Activated T-helper 2 cell treated with anti-CD3 and anti-CD28 coated beads, Interferon-gamma antibody, Interleukin-2, Interleukin-4, amounts not matched to agents 10 μg/mL and 5 μg/mL and 100 μg/mL, durations not matched to agents 14 hours and 24 hours and 36 hours (primary cell): ENCODE measurements at regions not wholly inside any gene's neighbourhood (a gene's known extent, or its start where the extent isn't known, plus 50 kb on each side); places are given as distances from the start of the nearest gene placed in this dataset.

ENCODE experiments used
- DNase-seq: peaks from one replicate; pipeline ENCODE4 v3.0.0; 2021; ENCODE audit warnings: low spot score
- H3K27ac Mint-ChIP-seq: one replicate; pipeline ENCODE4 v1.8.0; 2021; ENCODE audit warnings: mixed read lengths
- H3K27me3 Mint-ChIP-seq: one replicate; pipeline ENCODE4 v1.8.0; 2021; ENCODE audit warnings: low read depth, mixed read lengths
- H3K36me3 Mint-ChIP-seq: one replicate; pipeline ENCODE4 v1.8.0; 2021; ENCODE audit warnings: low read depth, mixed read lengths
- H3K4me1 Mint-ChIP-seq: one replicate; pipeline ENCODE4 v1.8.0; 2021; ENCODE audit warnings: low read depth, mixed read lengths
- H3K4me3 Mint-ChIP-seq: one replicate; pipeline ENCODE4 v1.8.0; 2021; ENCODE audit warnings: low read depth, mild to moderate bottlenecking, moderate library complexity, mixed read lengths
- H3K9me3 Mint-ChIP-seq: one replicate; pipeline ENCODE4 v1.8.0; 2021; ENCODE audit warnings: mixed read lengths
- intact Hi-C: fragments of 100-400 bp; cut with micrococcal nuclease; formaldehyde crosslinking; loops from one replicate; pipeline ENCODE4 v1.15.1; 2023

DNA sequence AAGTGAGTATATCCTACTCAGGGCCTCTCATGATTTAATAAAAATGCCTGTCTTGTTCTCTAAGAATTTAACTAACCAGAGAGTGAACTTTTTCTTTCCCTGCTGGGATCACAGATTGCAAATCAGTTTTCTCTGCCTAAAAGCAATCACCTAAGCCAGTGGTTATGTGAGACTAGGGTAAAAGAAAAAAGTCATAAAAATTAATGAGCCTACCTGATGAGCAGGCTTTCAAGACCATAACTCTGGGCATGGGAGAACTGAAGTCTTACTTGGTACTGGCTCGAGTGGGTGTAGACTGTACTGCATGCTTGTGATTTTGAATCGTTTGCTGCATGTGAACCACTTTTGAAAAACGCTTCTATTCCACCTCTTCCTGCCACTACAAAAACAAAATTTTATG, 1677.0 kb upstream of the LRRTM1 start:
- no peak for DNase-seq
- H3K27ac Mint-ChIP-seq = no peak overlapping the region
- H3K27me3 Mint-ChIP-seq = no peaks in the 10 kb centered on the region
- no peak overlapping the region for H3K4me3 Mint-ChIP-seq
- peaks cover 31% of the 10 kb centered on the region for H3K9me3 Mint-ChIP-seq
- no peaks in the 10 kb centered on the region for H3K36me3 Mint-ChIP-seq
- H3K4me1 Mint-ChIP-seq = no peaks in the 10 kb centered on the region
- intact Hi-C loops = no loop called here

- Mint-ChIP-seq H3K4me1 (no peaks in the 10 kb centered on the region), H3K27me3 (no peaks in the 10 kb centered on the region), H3K9me3 (peaks cover 26% of the 10 kb centered on the region), H3K4me3 (no peak overlapping the region), H3K27ac (no peak overlapping the region), H3K36me3 (no peaks in the 10 kb centered on the region)
- DNase-seq = no peak
- intact Hi-C loops = no loop called here
Observed at GRCh38 chr2:81979086-81979485, 1674.5 kb upstream of the LRRTM1 start.

GRCh38 chr2:81976998-81977397, 1672.4 kb upstream of the LRRTM1 start:
- intact Hi-C loops = no loop called here
- Mint-ChIP-seq H3K27ac (no peak overlapping the region), H3K4me1 (no peaks in the 10 kb centered on the region), H3K27me3 (no peaks in the 10 kb centered on the region), H3K36me3 (no peaks in the 10 kb centered on the region), H3K9me3 (peaks cover 29% of the 10 kb centered on the region), H3K4me3 (no peak overlapping the region)
- DNase-seq = no peak

- H3K4me1 Mint-ChIP-seq = no peaks in the 10 kb centered on the region
Observed at GRCh38 chr2:81974216-81974615, 1669.7 kb upstream of the LRRTM1 start.

GRCh38 chr2:81942876-81943275, 1638.3 kb upstream of the LRRTM1 start:
- H3K27me3 Mint-ChIP-seq = no peaks in the 10 kb centered on the region
- no peaks in the 10 kb centered on the region for H3K36me3 Mint-ChIP-seq
- no peak overlapping the region for H3K4me3 Mint-ChIP-seq
- no peak overlapping the region for H3K27ac Mint-ChIP-seq
- no peak for DNase-seq
- intact Hi-C loops = no loop called here
- no peaks in the 10 kb centered on the region for H3K4me1 Mint-ChIP-seq
- peaks cover 47% of the 10 kb centered on the region for H3K9me3 Mint-ChIP-seq

More at GRCh38 chr2:81974216-81974615, 1669.7 kb upstream of the LRRTM1 start:
- DNase-seq = no peak
- intact Hi-C loops = no loop called here
- Mint-ChIP-seq H3K4me3 (no peak overlapping the region), H3K27me3 (no peaks in the 10 kb centered on the region), H3K9me3 (peaks cover 22% of the 10 kb centered on the region), H3K27ac (no peak overlapping the region), H3K36me3 (no peaks in the 10 kb centered on the region)

GRCh38 chr2:81942136-81942680, 1637.7 kb upstream of the LRRTM1 start:
- Mint-ChIP-seq H3K4me1 (no peaks in the 10 kb centered on the region), H3K36me3 (no peaks in the 10 kb centered on the region), H3K27ac (no peak overlapping the region), H3K9me3 (peaks cover 43% of the 10 kb centered on the region), H3K27me3 (no peaks in the 10 kb centered on the region), H3K4me3 (no peak overlapping the region)
- DNase-seq = no peak
- intact Hi-C loops = no loop called here

DNA sequence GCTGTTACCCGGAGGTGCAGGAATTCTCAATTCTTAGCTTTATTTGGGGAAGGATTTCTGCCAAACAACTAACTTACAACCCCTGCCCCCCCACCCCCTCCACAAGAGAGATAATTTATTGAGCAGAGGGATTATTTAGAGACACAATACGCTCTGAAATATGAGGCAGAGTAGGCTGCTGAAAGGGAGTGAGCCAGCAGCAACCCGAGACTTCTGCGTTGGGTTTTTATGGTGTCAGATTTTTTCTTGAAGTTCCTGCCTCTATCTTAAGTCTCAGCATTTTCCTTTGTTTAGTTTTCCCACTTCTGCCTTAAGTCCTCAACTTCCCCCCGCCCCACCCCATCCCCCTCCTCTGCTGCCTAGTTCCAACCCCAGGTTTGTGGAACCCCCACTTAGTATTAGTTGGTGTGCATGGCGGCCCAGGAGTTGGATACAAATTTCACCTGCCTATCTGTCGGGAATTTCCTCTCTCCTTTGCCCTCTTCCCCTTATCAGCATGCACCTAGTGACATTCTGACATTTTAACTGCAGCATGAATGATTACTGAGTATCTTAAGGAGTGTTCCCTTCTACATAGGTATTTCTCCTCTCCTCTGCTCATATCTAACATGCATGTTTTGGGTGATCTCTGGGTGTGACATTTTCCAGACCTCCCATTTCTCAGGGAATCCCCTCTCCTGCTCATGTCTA, 1635.9 kb upstream of the LRRTM1 start:
- Mint-ChIP-seq H3K27me3 (no peaks in the 10 kb centered on the region), H3K4me3 (no peak overlapping the region), H3K9me3 (peaks cover 33% of the 10 kb centered on the region), H3K4me1 (no peaks in the 10 kb centered on the region), H3K27ac (no peak overlapping the region), H3K36me3 (no peaks in the 10 kb centered on the region)
- DNase-seq = no peak
- intact Hi-C loops = no loop called here

GRCh38 chr2:81937944-81938343, 1633.4 kb upstream of the LRRTM1 start:
- Mint-ChIP-seq H3K4me1 (no peaks in the 10 kb centered on the region), H3K27ac (no peak overlapping the region), H3K9me3 (peaks cover 25% of the 10 kb centered on the region), H3K4me3 (no peak overlapping the region), H3K36me3 (no peaks in the 10 kb centered on the region), H3K27me3 (no peaks in the 10 kb centered on the region)
- intact Hi-C loops = no loop called here
- no peak for DNase-seq

DNA sequence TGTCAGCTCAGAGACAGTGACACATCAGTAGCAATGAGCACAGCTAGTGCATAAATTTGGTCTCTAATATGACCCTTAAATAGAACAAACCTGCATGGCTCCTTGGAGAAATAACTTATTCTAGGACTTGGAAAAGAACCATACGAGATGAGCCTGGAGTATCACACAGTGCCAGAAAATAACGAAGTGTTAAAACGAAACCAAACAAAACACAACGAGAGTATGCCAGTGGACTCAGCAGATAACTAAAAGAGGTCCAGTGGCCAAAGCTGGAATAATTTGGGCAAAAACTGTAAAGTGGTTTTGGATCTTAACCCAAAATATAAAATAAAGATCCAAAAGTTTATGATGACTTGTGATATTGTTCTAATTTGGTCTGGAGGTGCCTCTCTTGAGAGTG, 1599.0 kb upstream of the LRRTM1 start:
- Mint-ChIP-seq H3K4me1 (no peaks in the 10 kb centered on the region), H3K4me3 (no peak overlapping the region), H3K36me3 (no peaks in the 10 kb centered on the region), H3K27me3 (no peaks in the 10 kb centered on the region), H3K9me3 (peaks cover 38% of the 10 kb centered on the region), H3K27ac (no peak overlapping the region)
- intact Hi-C loops = no loop called here
- no peak for DNase-seq

GRCh38 chr2:81901017-81901416, 1596.5 kb upstream of the LRRTM1 start:
- intact Hi-C loops = no loop called here
- no peak for DNase-seq
- H3K4me1 Mint-ChIP-seq = no peaks in the 10 kb centered on the region
- no peaks in the 10 kb centered on the region for H3K36me3 Mint-ChIP-seq
- peaks cover 41% of the 10 kb centered on the region for H3K9me3 Mint-ChIP-seq
- H3K27ac Mint-ChIP-seq = no peak overlapping the region
- H3K27me3 Mint-ChIP-seq = no peaks in the 10 kb centered on the region
- no peak overlapping the region for H3K4me3 Mint-ChIP-seq

GRCh38 chr2:81895620-81896250, 1591.2 kb upstream of the LRRTM1 start:
- H3K36me3 Mint-ChIP-seq = no peaks in the 10 kb centered on the region
- intact Hi-C loops = no loop called here
- H3K4me1 Mint-ChIP-seq = no peaks in the 10 kb centered on the region
- no peaks in the 10 kb centered on the region for H3K27me3 Mint-ChIP-seq
- no peak overlapping the region for H3K27ac Mint-ChIP-seq
- peaks cover 26% of the 10 kb centered on the region for H3K9me3 Mint-ChIP-seq
- no peak for DNase-seq
- no peak overlapping the region for H3K4me3 Mint-ChIP-seq

DNA sequence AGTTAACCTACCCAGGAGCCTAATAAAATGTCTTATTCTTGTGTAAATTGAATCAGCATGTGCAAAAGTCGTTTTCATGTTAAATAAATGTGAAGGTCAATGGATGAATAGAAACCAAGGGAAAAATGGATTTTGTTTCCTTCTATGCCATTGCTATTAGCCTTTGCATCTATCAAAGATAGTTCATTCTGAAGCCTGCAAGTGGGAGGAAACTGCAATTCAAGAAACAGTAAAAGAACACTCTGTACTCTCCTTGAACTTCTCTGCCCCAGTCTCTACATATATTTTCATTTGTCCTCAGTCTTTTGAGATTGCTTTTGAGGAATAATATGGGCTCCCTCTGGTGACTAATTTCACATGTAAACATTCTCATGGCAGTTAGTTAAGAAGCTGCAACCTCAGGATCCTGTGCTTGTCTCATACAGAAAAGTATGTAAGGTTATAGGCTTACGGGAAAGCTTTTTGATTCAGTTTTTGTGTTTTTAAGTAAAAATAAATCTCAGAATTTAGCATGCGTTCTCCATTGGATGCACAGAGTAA, 1590.0 kb upstream of the LRRTM1 start:
- H3K4me3 Mint-ChIP-seq = no peak overlapping the region
- no peak for DNase-seq
- H3K36me3 Mint-ChIP-seq = no peaks in the 10 kb centered on the region
- H3K9me3 Mint-ChIP-seq = peaks cover 29% of the 10 kb centered on the region
- H3K27me3 Mint-ChIP-seq = no peaks in the 10 kb centered on the region
- no peaks in the 10 kb centered on the region for H3K4me1 Mint-ChIP-seq
- intact Hi-C loops = no loop called here
- no peak overlapping the region for H3K27ac Mint-ChIP-seq

DNA sequence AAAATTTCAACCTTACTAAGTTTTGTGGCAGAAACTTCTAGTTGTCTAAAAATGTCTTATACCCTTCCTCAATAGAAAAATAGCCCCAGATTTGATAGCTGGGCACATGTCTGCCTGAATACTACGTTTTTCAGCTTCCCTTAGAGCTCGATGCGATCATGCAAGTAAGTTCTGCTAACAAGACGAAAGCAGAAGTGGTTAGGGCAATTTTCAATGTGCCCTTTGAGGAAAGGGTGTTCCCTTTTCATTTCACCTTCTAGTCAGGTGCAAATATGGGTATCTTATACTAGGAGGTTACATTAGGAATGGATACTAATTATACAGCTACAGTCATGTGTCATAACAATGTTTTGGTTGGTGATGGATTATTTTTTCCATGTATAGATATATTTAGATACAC, 1572.1 kb upstream of the LRRTM1 start:
- intact Hi-C loops = no loop called here
- Mint-ChIP-seq H3K27ac (no peak overlapping the region), H3K4me3 (no peak overlapping the region), H3K4me1 (no peaks in the 10 kb centered on the region), H3K36me3 (no peaks in the 10 kb centered on the region), H3K9me3 (peaks cover 30% of the 10 kb centered on the region), H3K27me3 (no peaks in the 10 kb centered on the region)
- DNase-seq = no peak
